Left renal cortex interstitium (tissue), 4 donors: ENCODE measurements at regions not wholly inside any gene's neighbourhood (a gene's known extent, or its start where the extent isn't known, plus 50 kb on each side); places are given as distances from the start of the nearest gene placed in this dataset.

Experiments used
- DNase-seq, 4 donors: peaks; one replicate each; pipeline ENCODE4 v3.0.0-alpha.2; 2013; ENCODE audit warnings: low read depth in 4 of 4, low spot score in 2 of 4, missing footprints in 1 of 4

DNA sequence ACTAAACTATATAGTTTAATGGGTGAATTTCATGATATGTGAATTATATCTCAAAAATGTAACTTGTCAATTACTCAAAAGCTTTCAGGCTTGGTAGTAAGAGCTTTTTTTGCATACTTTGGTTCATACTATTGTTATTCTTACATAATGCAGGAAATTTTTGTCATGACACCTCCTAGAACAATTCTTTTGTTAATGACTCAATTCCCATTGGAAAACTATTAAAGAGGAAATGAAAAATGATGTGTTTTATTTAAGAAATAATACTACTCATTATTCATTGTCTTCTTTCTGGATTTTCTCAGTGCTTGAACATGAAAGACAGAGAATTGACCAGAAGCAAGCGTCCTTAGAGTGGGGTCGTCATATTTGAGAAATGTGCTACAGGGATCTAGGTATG lies 196.4 kb upstream of the KCNJ16 start:
- no peak for DNase-seq

DNA sequence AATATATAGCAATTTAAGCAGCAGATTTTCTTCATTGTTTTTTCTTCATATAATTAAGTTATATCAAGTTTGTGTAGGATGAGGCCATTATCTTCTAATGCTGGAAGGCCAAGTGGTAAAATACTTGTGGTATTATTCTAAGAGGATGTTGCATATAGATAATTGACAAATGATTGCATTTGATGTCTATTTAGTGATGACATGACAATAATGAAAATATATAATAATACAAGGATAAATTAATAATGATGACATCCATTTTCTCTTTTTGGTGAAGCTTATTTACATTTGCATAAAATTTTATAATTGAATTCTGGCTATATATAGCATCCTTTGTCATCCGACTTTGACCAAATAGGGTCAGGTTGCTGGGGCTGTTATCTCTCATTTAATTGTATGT lies 195.4 kb upstream of the KCNJ16 start:
- no peak for DNase-seq

DNA sequence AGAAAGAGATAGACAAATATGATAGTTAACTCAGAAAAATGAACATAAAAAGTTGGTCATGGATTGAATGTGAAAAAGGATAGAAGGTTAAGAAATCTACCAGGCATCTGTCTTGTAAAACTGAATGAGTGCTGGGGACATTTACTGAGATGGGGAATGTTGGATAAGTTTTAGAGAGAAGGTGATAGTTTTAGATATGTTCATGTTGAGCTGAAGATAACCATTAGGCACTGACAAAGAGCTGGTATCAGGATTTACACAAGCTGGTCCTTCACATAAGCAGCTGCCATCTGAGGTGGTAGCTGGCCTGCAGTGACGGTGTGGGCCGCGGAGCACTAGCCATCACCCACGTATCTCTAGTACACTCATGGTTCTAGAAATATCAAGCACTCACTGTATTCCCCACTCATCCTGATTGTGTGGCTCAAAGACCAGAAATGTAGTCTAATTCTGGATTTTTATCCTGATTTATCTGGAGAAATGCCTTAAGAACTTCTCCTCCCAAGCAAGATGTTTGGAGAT lies 194.4 kb upstream of the KCNJ16 start:
- DNase-seq, result no peak

DNA sequence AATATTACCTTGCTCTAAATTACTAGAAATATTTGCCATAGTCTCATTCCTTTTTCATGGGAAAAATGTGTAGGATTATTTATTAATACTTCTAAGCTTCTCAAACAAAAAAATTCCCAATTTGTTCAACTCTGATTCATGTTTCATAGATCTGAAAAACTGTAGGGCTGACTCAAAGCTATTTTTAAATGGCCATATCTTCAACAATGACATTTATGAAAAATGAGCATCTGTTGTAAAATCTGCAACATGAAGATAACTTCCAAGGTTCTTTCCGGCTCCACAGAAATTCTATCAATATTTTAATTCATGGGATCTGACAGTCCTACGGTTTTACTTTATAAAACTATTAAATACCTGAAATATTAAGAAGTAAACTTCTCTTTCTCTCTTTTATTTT lies 192.7 kb upstream of the KCNJ16 start:
- no peak for DNase-seq

DNA sequence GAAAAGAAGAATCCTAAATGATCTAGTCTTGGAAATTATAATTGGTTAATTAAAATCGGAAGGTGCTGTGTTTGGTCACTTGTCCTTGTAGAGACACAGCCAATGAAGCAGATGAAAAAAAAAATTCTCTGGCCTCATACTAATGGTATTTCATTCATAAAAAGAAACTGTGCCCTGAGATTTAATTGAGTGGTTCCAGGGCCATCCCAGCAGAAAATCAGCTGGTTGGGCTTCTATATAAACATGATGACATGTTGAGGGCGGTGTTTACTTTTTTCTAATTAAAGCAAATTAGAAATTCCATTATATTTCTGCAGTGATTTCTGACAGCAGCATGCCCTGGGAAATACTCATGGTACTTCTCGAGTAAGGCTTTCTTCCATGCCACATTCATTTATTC lies 191.9 kb upstream of the KCNJ16 start:
- DNase-seq, result no peak

DNA sequence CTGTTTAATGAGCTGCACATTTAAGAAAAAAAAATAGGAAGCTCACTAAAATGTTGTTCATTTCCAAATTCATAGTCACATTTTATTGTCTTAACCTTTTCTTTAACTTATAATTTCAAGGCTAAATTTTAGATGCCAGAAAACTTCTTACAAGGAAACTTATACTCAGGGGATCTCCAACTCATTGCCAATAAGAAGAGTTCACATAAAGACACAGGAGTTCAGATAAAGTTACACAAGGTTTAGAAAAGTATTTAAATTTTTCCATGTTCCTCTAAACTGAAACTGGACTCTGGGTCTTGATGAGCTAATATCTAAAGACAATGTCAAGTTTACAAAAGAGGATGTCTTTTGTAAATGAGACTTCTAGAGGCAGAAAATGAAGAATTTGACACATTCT lies 190.7 kb upstream of the KCNJ16 start:
- no peak for DNase-seq

DNA sequence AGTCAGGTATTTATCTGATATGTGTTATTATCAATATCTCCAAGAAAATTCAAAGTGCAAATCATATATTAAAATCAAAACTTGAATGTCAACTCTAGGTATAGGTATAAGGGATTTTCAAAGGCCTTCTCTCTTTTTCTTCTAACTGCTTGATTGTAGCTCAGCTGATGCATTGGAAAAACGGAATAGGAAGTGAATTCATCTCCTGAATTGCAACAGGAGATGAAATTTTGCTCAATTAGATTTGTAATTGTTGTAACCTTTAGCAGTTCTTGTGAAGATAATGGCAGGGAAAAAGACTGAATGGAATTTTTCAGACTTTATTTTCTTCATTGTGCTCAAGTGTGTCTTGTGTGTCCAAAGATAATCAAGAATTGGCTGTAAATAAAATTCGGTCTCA lies 190.2 kb upstream of the KCNJ16 start:
- no peak for DNase-seq

DNA sequence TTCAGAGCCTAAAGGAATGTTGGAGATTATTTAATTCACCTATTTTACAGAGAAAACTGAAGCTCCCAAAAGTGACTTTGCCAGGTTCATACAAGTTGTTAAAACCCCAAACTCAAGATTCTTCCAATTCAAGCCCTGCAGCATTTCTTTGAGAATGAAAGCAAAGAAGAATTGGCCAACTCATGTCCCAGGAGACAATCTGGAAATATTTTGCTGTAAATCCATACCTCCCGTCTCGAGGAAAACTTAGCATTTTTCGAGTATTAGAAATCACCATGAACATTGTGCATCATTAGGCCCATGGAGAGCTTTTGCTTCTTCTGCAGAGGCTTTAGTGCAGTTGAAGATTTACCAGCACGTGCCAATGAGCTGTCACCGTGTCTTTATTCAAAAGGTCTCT lies 176.4 kb upstream of the KCNJ16 start:
- DNase-seq, result no peak

DNA sequence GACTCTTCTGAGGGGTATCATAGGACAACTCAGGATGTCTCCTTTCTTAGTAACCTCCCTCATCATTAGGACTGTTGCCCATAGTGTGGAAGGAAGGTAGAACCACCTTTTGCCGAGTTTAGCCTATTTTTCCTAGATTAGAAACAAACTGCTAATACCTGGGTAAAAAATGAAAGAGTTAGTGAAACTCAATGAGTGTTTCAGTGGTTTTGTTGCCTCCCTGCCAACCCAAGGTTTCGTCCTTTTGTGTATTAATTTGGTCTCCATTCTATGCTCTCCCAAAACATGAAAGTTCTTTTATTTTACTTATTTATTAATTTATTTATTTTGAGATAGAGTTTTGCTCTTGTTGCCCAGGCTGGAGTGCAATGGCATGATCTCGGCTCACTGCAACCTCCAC lies 174.9 kb upstream of the KCNJ16 start:
- DNase-seq, result no peak

DNA sequence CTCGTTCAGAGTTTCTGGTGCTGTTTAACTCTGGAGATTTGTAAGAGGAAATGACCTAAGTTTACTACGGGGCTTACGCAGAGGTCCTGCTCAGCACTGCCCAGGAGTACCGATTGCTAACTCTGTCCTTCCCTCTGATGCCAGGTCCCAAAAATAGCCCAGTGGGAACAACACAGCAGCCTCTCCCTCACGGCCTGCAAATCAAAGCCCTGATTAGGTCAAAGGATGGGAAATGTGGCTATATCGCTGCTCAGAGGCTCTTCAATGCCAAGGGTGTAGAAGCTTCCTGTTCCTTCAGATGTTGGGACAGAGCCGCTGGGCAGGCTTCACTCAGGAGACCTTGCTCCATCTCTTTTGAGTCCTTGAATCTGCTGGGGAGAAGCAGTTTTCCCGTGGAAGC lies 174.2 kb upstream of the KCNJ16 start:
- DNase-seq, result no peak

DNA sequence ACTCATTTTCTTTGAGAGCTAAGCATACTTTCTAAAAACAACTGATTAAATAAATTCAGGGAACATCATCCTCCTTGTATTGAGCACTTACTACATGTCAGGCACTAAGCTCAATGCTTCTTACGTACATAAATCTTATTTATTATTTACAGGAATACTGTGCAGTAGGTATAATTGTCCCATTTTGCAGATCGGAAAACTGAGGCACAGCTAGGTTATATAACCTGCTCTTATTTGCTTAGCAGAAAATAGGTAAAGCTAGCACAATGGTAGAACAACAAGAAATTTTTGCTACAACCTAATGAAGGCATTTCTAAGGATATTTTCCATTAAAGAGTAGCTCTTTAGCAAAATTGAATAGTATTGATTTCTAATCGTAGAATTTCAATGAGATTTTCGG lies 168.7 kb upstream of the KCNJ16 start:
- no peak for DNase-seq

DNA sequence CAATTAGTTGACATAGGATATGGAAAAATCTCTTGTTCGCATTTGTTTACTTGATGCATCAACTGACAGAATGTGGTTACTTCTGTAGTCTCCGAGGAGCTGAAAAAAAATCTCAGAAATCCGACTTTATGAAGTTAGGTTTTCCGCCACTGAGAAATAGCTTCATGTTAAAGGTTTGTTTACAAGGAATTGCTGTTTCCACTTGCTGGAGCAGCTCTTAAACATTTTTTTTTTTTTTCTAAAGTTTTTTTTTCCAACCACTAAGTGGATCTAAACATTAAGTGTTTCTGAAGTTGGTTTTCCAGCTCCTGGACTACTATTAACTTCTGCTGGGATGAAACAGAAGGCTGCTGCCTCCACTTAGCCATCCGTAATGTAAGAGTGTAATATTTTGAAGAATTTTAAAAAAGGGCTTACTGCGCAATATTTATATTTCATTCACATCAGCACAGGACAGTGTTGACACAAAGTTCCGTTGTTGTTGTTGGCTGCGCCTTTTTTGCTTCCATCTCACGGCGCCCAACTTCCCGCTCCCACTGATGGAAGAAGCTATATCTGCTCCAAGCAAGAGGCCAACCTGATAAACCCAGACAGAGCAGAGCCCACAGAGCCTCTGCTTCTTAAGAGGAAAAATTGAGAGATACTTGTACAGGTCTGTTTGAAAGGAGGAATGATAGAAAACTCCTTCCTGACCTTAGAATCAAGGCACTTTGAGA lies 167.7 kb upstream of the KCNJ16 start:
- DNase-seq, result no peak

DNA sequence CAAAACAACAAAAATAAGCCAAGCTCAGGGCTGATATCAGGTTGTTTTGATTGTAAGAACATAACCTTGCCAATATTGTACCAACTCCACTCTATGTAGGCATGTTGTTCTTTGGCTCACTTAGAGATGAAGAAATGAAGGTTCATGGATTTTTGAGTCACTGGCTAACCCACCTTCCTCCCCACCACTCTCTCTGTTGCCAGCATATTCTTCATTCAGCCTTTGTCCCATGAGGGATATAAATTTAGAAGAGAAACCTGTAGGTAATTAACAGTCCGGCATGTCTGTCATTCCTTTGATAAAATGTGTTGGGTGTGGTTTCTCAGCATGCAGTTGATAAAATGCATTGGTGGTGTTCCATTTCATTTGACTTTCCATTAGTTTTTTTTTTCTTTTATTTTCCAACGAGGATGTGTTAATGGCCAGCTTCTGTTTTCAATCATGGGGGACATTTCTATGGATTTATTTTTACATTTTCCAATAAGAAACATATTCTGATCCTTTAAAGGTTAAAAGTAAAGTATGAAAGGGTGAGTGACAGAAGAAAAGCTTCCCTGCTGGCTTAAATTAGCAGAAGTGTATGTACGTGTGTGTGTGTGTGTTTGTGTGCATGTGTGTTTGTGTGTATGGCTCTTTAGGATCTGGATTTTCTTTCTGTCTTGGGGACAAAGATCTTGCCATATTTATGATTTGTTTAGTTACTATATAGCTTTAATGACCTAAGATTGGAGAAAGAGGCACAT lies 166.2 kb upstream of the KCNJ16 start:
- DNase-seq, result no peak

DNA sequence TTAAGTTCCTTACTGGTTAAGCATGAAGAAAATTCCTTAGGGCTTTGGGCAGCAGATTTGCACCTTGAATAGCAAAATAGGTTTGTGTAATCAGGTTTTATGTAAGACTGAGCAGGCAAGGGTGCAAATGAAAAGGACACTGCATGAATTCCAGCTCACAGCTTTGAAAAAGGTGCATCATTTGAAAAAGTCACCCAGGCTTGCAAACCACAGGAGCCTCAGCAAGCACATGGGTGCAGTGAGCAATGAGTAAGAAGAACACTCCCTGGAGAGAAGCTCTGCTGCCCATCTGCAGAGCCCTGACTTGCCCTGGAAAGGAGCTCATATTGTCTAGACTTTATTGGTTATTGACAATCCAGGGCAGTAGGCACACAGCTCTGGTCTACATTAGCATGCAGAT lies 165.6 kb upstream of the KCNJ16 start:
- DNase-seq, result no peak

DNA sequence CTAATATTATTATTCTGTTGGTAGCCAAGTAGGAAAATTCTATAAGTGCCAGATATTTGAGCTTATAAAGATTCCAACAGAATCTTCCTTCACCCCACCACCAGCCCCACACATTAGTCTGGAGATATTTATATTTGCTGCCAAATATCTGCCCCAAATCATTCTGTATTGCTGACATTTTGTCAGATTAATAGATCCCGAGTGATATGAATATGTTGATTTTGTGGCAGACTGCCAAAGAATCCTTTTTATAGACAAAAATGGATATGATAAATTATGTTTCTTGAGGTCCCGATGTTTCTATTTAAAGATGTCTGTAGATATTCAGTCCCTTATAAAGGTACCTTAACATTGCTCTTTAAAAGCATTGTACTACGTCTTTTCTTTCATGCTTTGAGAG lies 162.2 kb upstream of the KCNJ16 start:
- no peak for DNase-seq

DNA sequence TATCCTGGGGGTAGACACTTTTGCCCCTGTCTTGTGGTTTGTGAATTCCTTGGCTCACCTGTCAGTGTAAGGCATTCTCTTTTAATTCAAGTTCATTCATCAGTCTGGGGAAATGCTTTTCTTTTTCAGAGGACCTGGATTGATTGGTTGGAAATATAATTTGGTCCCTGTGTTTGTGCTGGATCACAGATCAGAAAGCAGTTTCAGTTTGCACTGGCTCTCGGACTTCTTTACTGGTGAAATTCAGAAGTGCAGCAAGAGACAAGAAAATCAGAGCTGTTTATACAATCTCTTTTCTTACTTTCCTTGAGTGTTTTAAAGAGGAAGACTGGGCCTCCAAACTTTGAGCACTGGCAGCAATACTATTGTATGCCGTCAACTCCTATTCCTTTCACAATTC lies 161.8 kb upstream of the KCNJ16 start:
- DNase-seq, result no peak

DNA sequence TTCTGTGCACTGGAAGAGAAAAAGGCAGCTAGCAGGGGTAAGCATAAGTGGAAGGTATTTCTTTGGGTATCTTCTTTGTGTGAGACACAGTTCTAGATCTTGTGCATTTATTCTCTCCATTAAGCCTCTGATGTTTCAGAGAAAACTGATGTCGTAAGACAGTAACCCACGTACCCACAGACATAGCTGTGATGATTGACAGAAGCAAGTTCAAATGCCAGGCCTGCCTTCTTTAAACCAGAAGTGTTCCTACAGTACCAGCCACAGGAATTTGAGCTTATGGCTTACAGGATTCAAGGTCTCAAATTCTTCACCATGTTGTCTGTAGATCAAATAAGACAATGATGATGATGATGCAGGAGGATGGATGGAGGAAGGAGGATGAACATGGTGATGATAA lies 161.4 kb upstream of the KCNJ16 start:
- DNase-seq, result no peak

DNA sequence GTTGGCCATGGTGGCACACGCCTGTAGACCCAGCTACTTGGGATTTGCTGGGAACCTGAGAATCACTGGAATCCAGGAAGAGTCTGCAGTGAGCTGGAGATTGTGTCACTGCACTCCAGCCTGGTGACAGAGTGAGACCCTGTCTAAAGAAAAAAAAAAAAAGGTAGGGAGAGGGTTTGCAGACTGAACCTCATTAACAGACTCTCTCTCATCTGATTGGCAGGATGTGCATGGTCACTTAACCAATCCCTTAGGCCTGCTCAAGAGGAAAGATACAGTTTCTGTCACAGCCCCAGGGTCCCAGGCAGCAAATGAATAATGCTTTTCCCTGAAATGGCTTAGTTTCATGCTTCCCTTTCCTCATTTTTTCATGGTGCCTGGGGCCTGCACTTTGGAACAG lies 160.5 kb upstream of the KCNJ16 start:
- no peak for DNase-seq

DNA sequence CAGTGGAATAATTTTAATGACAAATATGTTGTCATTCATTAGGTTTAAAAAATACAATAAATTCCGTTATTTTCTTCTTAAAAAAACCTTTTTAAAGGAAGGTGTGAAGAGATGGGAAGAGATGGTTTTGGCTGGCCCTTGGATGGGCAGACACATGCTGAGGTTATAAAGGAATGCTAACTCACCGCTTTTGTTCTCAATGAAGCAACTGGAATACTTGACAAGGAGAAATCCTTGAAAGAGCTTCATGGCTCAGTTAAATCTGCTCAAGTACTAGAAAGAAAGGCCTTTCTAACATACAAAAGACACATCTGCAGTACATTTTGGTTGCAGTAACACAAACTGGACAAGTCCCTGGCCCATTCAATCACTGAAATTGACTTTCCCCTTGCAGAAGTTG lies 158.3 kb upstream of the KCNJ16 start:
- DNase-seq, result no peak

DNA sequence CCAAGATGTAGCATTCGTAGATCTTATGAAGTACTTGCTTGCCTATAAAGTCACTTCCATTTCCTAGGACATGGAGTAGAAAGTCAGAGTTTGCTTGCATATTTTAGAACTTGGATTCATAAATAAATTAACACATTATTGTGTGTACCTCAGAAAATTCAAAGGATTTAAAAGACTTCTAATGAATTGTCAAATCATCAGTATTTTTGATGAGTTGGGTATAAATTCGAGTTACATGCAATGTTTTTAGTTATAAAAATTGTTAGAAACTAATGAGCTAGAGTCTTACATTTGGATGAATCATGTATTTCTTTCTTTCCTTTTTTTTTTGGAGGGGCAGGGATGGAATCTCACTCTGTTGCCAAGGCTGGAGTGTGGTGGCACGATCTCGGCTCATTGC lies 156.9 kb upstream of the KCNJ16 start:
- DNase-seq, result no peak

DNA sequence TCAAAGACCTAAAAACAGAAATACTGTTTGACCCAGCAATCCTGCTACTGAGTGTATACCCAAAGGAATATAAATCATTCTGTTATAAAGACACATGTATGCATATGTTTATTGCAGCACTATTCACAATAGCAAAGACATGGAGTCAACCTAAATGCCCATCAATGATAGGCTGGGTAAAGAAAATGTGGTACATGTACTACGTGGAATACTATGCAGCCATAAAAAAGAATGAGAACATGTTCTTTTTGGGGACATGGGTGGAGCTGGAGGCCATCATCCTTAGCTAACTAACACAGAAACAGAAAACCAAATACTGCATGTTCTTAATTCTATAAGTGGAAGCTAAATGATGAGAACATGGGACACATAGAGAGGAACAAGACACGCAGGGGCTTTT lies 155.2 kb upstream of the KCNJ16 start:
- no peak for DNase-seq

DNA sequence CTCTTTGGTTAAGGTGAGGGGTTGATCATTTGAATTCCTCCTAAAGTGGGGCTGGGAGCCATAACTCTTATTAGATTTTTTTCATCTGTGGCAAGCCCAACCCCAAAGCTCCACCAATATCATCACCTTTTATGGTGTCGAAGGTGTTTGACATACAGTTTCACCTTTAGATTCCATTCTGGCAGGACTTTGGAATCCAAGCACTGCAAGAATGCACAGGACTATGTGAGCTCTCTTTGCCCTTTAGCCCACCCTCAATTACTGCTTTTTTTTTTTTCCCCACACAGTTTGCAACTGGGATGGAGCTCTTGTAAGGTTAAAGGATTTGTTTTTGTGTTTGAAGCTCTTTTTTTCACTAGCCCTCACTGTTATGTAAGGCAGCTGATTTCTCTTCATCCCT lies 154.0 kb upstream of the KCNJ16 start:
- no peak for DNase-seq
